Activated CD4-positive, alpha-beta T cell treated with anti-CD3 and anti-CD28 coated beads, Interleukin-2, amount 10 ng/mL, durations not matched to agents 24 days and 14 days (primary cell): ENCODE measurements at regions not wholly inside any gene's neighbourhood (a gene's known extent, or its start where the extent isn't known, plus 50 kb on each side); places are given as distances from the start of the nearest gene placed in this dataset.

Source experiments
- DNase-seq: peaks from one replicate; pipeline ENCODE4 v3.0.0; 2022
- H3K27ac Mint-ChIP-seq: one replicate; pipeline ENCODE4 v1.8.0; 2022; ENCODE audit warnings: mild to moderate bottlenecking, mixed read lengths
- H3K27me3 Mint-ChIP-seq: one replicate; pipeline ENCODE4 v1.8.0; 2022; ENCODE audit warnings: mixed read lengths
- H3K36me3 Mint-ChIP-seq: one replicate; pipeline ENCODE4 v1.8.0; 2022; ENCODE audit warnings: low read depth, mild to moderate bottlenecking, mixed read lengths
- H3K4me1 Mint-ChIP-seq: one replicate; pipeline ENCODE4 v1.8.0; 2021; ENCODE audit warnings: mixed read lengths
- H3K4me3 Mint-ChIP-seq: one replicate; pipeline ENCODE4 v1.8.0; 2022; ENCODE audit warnings: mild to moderate bottlenecking, moderate library complexity, mixed read lengths
- H3K9me3 Mint-ChIP-seq: one replicate; pipeline ENCODE4 v1.8.0; 2021; ENCODE audit warnings: mixed read lengths
- intact Hi-C: fragments of 100-400 bp; cut with micrococcal nuclease; formaldehyde crosslinking; loops from one replicate; pipeline ENCODE4 v1.15.1; 2023

GRCh38 chr3:5727743-5728484 is 540.4 kb downstream of the EDEM1 start:
- Mint-ChIP-seq H3K4me3 (no peak overlapping the region), H3K27ac (no peak overlapping the region), H3K36me3 (no peaks in the 10 kb centered on the region), H3K27me3 (no peaks in the 10 kb centered on the region), H3K4me1 (no peaks in the 10 kb centered on the region), H3K9me3 (no peaks in the 10 kb centered on the region)
- no peak for DNase-seq
- intact Hi-C loops = no loop called here

- no peaks in the 10 kb centered on the region for H3K4me1 Mint-ChIP-seq
- H3K36me3 Mint-ChIP-seq = no peaks in the 10 kb centered on the region
- intact Hi-C loops = loop anchor here (10.0 kb wide), 1 partner anchor 425 kb away; no protein-coding TSS in a partner anchor
- H3K4me3 Mint-ChIP-seq = no peak overlapping the region
- no peak overlapping the region for H3K27ac Mint-ChIP-seq
- DNase-seq = no peak
- H3K9me3 Mint-ChIP-seq = no peaks in the 10 kb centered on the region
- no peaks in the 10 kb centered on the region for H3K27me3 Mint-ChIP-seq
Measured at GRCh38 chr3:5729852-5730251, 542.3 kb downstream of the EDEM1 start.

- intact Hi-C loops = loop anchor here (10.0 kb wide), 1 partner anchor 426 kb away; no protein-coding TSS in a partner anchor
- no peaks in the 10 kb centered on the region for H3K36me3 Mint-ChIP-seq
- H3K9me3 Mint-ChIP-seq = no peaks in the 10 kb centered on the region
- H3K27me3 Mint-ChIP-seq = no peaks in the 10 kb centered on the region
- no peak overlapping the region for H3K27ac Mint-ChIP-seq
- DNase-seq = no peak
- H3K4me3 Mint-ChIP-seq = no peak overlapping the region
- H3K4me1 Mint-ChIP-seq = no peaks in the 10 kb centered on the region
Measured at GRCh38 chr3:5731100-5731499, 543.6 kb downstream of the EDEM1 start.

GRCh38 chr3:5732081-5732480 is 544.6 kb downstream of the EDEM1 start:
- intact Hi-C loops = loop anchor here (10.0 kb wide), 1 partner anchor 427 kb away; no protein-coding TSS in a partner anchor
- no peak overlapping the region for H3K4me3 Mint-ChIP-seq

DNA sequence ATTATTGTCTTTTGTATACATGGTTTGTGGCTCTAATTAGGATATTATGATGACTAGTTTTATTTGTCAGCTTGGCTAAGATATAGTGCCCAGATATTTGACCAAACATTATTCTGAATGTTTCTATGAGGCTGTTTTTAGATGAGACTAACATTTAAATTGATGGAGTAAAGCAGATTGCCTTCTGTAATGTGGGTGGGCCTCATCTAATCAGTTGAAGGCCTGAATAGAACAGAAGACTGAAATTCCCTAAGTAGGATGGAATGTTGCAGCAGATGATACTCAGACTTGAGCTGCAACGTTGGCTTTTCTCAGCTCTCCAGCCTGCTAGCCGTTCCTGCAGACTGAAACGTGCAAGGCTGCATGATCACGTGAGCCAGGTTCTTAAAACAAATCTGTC is 546.5 kb downstream of the EDEM1 start:
- intact Hi-C loops = loop anchor here (10.0 kb wide), 1 partner anchor 429 kb away; no protein-coding TSS in a partner anchor
- H3K27me3 Mint-ChIP-seq = no peaks in the 10 kb centered on the region

More at GRCh38 chr3:5732081-5732480, 544.6 kb downstream of the EDEM1 start:
- Mint-ChIP-seq H3K36me3 (no peaks in the 10 kb centered on the region), H3K27ac (no peak overlapping the region), H3K27me3 (no peaks in the 10 kb centered on the region), H3K4me1 (no peaks in the 10 kb centered on the region), H3K9me3 (no peaks in the 10 kb centered on the region)
- DNase-seq = no peak

DNA sequence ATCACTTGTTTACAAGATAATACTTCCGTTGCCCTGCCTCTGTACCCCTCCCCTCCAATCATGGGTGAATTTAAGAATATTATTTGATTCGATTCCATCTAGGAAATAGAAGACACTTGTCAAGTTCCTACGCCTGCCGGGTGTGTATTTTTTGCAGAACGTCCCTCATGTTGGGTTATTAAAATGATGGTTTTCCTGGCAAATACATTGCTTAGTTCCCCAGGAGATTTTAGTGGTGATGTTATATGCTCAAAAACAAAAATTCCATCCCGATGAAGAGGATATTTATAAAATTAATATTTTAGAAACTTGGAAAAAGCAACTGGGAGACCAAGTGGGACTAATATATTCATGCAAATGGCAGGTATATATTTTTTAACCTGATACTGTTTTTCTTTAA is 548.4 kb downstream of the EDEM1 start:
- H3K9me3 Mint-ChIP-seq = no peaks in the 10 kb centered on the region
- no peak overlapping the region for H3K4me3 Mint-ChIP-seq
- no peak for DNase-seq
- intact Hi-C loops = loop anchor here (10.0 kb wide), 1 partner anchor 431 kb away; no protein-coding TSS in a partner anchor
- H3K27ac Mint-ChIP-seq = no peak overlapping the region
- no peaks in the 10 kb centered on the region for H3K27me3 Mint-ChIP-seq
- no peaks in the 10 kb centered on the region for H3K4me1 Mint-ChIP-seq
- no peaks in the 10 kb centered on the region for H3K36me3 Mint-ChIP-seq

More for the DNA sequence above, 546.5 kb downstream of the EDEM1 start:
- H3K4me1 Mint-ChIP-seq = no peaks in the 10 kb centered on the region
- no peak overlapping the region for H3K4me3 Mint-ChIP-seq
- no peaks in the 10 kb centered on the region for H3K9me3 Mint-ChIP-seq
- H3K27ac Mint-ChIP-seq = no peak overlapping the region
- no peak for DNase-seq
- no peaks in the 10 kb centered on the region for H3K36me3 Mint-ChIP-seq

DNA sequence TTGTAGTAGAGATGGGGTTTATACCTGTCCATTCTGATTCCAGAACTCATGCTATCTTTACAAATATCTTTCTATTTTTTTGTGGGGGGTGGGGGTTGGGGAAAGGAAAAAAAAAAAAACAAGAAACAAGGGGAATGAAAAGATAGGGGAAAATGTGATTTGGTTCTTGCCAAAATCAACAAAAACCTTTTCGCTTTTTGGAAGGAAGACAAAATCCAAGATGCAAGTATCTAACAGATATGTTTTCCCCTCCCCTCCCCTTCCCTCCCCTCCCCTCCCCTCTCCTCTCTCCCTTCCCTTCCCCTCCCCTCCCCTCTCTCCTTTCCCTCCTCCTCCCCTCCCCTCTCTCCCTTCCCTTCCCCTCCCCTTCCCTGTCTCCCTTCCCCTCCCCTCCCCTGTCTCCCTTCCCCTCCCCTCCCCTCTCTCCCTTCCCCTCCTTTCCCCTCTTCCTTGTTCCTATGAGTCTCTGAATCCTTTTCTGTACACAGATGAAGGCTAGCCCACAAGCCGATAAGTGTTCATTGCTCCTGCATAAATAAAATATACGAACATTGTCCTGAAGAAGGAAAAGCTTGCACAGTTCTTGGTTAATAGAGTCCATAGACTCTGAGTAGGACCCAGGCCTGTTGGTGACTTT is 551.9 kb downstream of the EDEM1 start:
- no peak overlapping the region for H3K27ac Mint-ChIP-seq

DNA sequence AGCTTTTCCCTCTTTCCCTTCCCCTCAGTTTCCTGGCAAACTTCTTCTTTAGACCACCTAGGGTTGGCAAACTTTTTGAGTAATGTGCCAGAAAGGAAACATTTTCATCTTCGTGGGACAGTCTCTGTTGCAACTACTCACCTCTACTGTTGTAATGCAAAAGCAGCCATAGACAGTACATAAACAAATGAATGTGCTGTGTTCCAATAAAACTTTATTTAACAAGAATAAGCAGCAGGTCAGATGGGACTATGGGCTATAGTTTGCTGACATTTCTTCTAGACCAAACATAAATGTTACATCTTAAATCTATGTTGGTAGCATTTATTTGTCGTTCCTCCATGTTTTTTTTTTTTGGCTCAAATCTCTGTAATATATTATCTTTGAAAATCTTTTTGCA is 552.4 kb downstream of the EDEM1 start:
- Mint-ChIP-seq H3K36me3 (no peaks in the 10 kb centered on the region), H3K9me3 (no peaks in the 10 kb centered on the region), H3K4me3 (no peak overlapping the region), H3K27me3 (no peaks in the 10 kb centered on the region), H3K4me1 (no peaks in the 10 kb centered on the region), H3K27ac (no peak overlapping the region)
- intact Hi-C loops = loop anchor here (10.0 kb wide), 1 partner anchor 435 kb away; no protein-coding TSS in a partner anchor
- DNase-seq = no peak

More for the DNA sequence above, 551.9 kb downstream of the EDEM1 start:
- H3K9me3 Mint-ChIP-seq = no peaks in the 10 kb centered on the region
- H3K4me1 Mint-ChIP-seq = no peaks in the 10 kb centered on the region
- no peaks in the 10 kb centered on the region for H3K27me3 Mint-ChIP-seq
- intact Hi-C loops = loop anchor here (10.0 kb wide), 1 partner anchor 435 kb away; no protein-coding TSS in a partner anchor
- DNase-seq = no peak
- no peak overlapping the region for H3K4me3 Mint-ChIP-seq
- no peaks in the 10 kb centered on the region for H3K36me3 Mint-ChIP-seq

GRCh38 chr3:5741017-5741416 is 553.5 kb downstream of the EDEM1 start:
- intact Hi-C loops = no loop called here
- H3K36me3 Mint-ChIP-seq = no peaks in the 10 kb centered on the region
- no peaks in the 10 kb centered on the region for H3K9me3 Mint-ChIP-seq
- H3K27ac Mint-ChIP-seq = no peak overlapping the region
- no peaks in the 10 kb centered on the region for H3K4me1 Mint-ChIP-seq
- H3K27me3 Mint-ChIP-seq = no peaks in the 10 kb centered on the region
- no peak for DNase-seq
- no peak overlapping the region for H3K4me3 Mint-ChIP-seq

DNA sequence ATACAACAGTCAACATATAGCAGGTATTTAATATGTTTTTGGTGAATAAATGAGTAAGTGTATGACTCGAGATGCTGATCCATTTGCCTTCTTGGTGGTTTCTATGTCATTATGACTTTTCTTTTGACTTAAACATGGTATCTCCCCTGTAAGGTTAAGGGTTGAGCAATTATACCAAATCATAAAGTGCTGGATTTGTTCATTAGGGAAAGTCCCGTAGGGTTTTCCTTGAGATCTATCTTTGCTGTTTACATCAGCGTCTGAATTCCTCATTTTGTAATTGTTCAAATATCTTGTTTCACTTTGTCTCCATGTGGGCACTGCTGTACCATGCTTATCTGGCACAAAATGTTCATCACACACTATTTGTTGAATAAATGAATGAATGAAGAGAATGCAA is 562.6 kb downstream of the EDEM1 start:
- no peaks in the 10 kb centered on the region for H3K9me3 Mint-ChIP-seq
- intact Hi-C loops = no loop called here
- no peaks in the 10 kb centered on the region for H3K36me3 Mint-ChIP-seq
- no peak for DNase-seq
- no peak overlapping the region for H3K4me3 Mint-ChIP-seq
- H3K27me3 Mint-ChIP-seq = no peaks in the 10 kb centered on the region
- no peaks in the 10 kb centered on the region for H3K4me1 Mint-ChIP-seq
- no peak overlapping the region for H3K27ac Mint-ChIP-seq

GRCh38 chr3:5750874-5751640 is 563.5 kb downstream of the EDEM1 start:
- Mint-ChIP-seq H3K27me3 (no peaks in the 10 kb centered on the region), H3K4me3 (no peak overlapping the region)

DNA sequence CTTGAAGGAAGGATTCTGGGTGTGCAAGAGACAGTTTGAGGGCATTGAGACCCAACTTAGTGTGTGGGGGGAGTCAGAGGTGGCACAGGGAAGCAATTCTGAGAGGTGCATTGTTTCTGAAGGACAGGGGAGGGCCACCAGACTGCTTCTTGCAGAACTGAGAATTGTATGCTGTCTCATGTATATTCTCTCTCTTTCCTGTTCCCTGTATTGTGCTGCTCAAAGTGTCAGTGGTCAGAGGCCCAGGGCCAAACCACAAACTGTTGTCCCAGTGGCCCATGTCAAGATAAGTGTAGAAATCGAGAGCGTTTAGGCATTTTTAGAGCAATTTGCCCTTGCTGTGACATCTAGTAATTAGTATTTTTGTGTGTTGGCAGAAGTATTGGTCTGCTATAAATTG is 567.1 kb downstream of the EDEM1 start:
- DNase-seq = no peak
- Mint-ChIP-seq H3K36me3 (no peaks in the 10 kb centered on the region), H3K4me3 (no peak overlapping the region), H3K4me1 (no peaks in the 10 kb centered on the region), H3K27me3 (no peaks in the 10 kb centered on the region), H3K27ac (no peak overlapping the region), H3K9me3 (no peaks in the 10 kb centered on the region)
- intact Hi-C loops = no loop called here

More at GRCh38 chr3:5750874-5751640, 563.5 kb downstream of the EDEM1 start:
- no peak for DNase-seq
- intact Hi-C loops = no loop called here
- Mint-ChIP-seq H3K9me3 (no peaks in the 10 kb centered on the region), H3K36me3 (no peaks in the 10 kb centered on the region), H3K27ac (no peak overlapping the region), H3K4me1 (no peaks in the 10 kb centered on the region)

DNA sequence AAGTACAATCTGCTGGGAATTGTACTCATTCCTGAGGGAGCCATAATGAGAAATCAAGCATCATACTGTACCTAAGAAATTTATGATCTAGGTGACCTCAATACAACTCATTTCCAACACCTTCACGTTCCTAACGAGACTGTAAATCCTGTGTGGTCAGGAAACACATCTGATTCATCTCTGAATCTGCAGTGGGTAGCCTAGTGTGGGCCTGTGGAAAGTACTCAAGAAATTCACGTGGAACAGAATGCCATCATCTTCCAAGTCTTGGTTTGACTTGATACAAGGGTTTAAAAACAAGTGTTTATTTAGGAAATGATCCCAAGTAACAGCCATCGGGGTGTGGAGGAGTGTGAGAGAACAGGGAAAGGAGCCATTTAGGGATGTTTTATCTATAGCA is 568.9 kb downstream of the EDEM1 start:
- Mint-ChIP-seq H3K4me1 (no peaks in the 10 kb centered on the region), H3K27ac (no peak overlapping the region), H3K4me3 (no peak overlapping the region), H3K27me3 (no peaks in the 10 kb centered on the region), H3K36me3 (no peaks in the 10 kb centered on the region), H3K9me3 (no peaks in the 10 kb centered on the region)
- intact Hi-C loops = no loop called here
- no peak for DNase-seq
